Tibial nerve (tissue), 4 donors: ENCODE measurements at regions not wholly inside any gene's neighbourhood (a gene's known extent, or its start where the extent isn't known, plus 50 kb on each side); places are given as distances from the start of the nearest gene placed in this dataset.

Experiments used
- CTCF ChIP-seq, 5 experiments: fragments of 200-600 bp in 3 of 5; fragments of 450-650 bp in 2 of 5; sonication (generic) in 3 of 5; IDR thresholded peaks; one replicate each; pipeline ENCODE4 v1.5.1; 2016 to 2019; ENCODE audit warnings: antibody characterized with exemption in 5 of 5, mild to moderate bottlenecking in 3 of 5, moderate library complexity in 2 of 5
- EP300 ChIP-seq, 2 donors: sonication (generic); formaldehyde crosslinking; IDR thresholded peaks; one replicate each; pipeline ENCODE4 v1.6.1; 2017; ENCODE audit warnings: antibody characterized with exemption in 2 of 2, mild to moderate bottlenecking in 1 of 2
- POLR2A ChIP-seq, 2 donors: fragments of 450-650 bp; IDR thresholded peaks; one replicate each; pipeline ENCODE4 v1.6.1; 2017; ENCODE audit warnings: antibody characterized with exemption in 2 of 2, mild to moderate bottlenecking in 2 of 2, moderate library complexity in 2 of 2

GRCh38 chr6:49142421-49143151 is 320.5 kb downstream of the MMUT start:
- no peak for TF ChIP-seq CTCF (IDR thresholded peaks at IDR 0.05)
- TF ChIP-seq POLR2A (IDR thresholded peaks at IDR 0.05): no peak
- no peak for TF ChIP-seq EP300 (IDR thresholded peaks at IDR 0.05)
